IMR-90 (cell line): ENCODE measurements at regions not wholly inside any gene's neighbourhood (a gene's known extent, or its start where the extent isn't known, plus 50 kb on each side); places are given as distances from the start of the nearest gene placed in this dataset.

ENCODE experiments used
- ATAC-seq: fragments of 200-7000 bp; cut with Tn5 transposase; 2 replicates; pipeline ENCODE4 v1.9.1; 2020; ENCODE audit warnings: low read depth, mild to moderate bottlenecking, moderate library complexity
- BruUV-seq: library from RNA; stranded (reverse); fragments of 400-500 nt; replicated peaks from 2 replicates; lab custom pipeline; 2021; lab: Mats Ljungman, UMichigan
- CTCF ChIA-PET: fragments of 300-600 bp; formaldehyde crosslinking; extraction: SDS; loops from one replicate; lab custom pipeline; 2021; ENCODE audit warnings: antibody characterized with exemption; lab: Yijun Ruan, JAX
- POLR2A ChIA-PET: fragments of 300-600 bp; sonication (Branson Sonifier 250); formaldehyde crosslinking; loops from one replicate; lab custom pipeline; 2022; ENCODE audit warnings: antibody characterized with exemption; ENCODE audit not compliant: unreplicated experiment; lab: Charles Lee
- DNase-seq: peaks from one replicate; pipeline ENCODE4 v3.0.0; 2013
- H2AFZ ChIP-seq: replicated peaks from 2 replicates; pipeline ENCODE3; 2013; ENCODE audit warnings: low read length, mild to moderate bottlenecking; ENCODE audit not compliant: poor library complexity
- H2AK5ac ChIP-seq: 2 replicates; pipeline ENCODE4 v1.6.1; 2013; ENCODE audit warnings: low read depth, low read length, inconsistent platforms
- H2AK9ac ChIP-seq: replicated peaks from 2 replicates; pipeline ENCODE3; 2013; ENCODE audit warnings: mild to moderate bottlenecking, low read depth, low read length, moderate library complexity; ENCODE audit not compliant: poor library complexity
- H2BK120ac ChIP-seq: 2 replicates; pipeline ENCODE4 v1.6.1; 2013; ENCODE audit warnings: low read depth, low read length, inconsistent platforms
- H2BK15ac ChIP-seq: 3 replicates; pipeline ENCODE4 v1.6.1; 2013; ENCODE audit warnings: low read depth, low read length, inconsistent platforms
- H2BK20ac ChIP-seq: 2 replicates; pipeline ENCODE4 v1.6.1; 2013; ENCODE audit warnings: low read depth, mild to moderate bottlenecking, inconsistent platforms, low read length, moderate library complexity
- H2BK5ac ChIP-seq: 2 replicates; pipeline ENCODE4 v1.6.1; 2013; ENCODE audit warnings: mild to moderate bottlenecking, low read depth, low read length, inconsistent platforms; ENCODE audit not compliant: poor library complexity, severe bottlenecking
- H3K14ac ChIP-seq: replicated peaks from 2 replicates; pipeline ENCODE4 v1.6.1; 2013; ENCODE audit warnings: low read depth, low read length, inconsistent platforms
- H3K18ac ChIP-seq: 2 replicates; pipeline ENCODE4 v1.6.1; 2013; ENCODE audit warnings: low read depth, low read length, control low read depth
- H3K23ac ChIP-seq: 2 replicates; pipeline ENCODE4 v1.6.1; 2013; ENCODE audit warnings: low read depth, low read length, inconsistent platforms
- H3K27ac ChIP-seq: 2 replicates; pipeline ENCODE4 v1.5.1; 2013; ENCODE audit warnings: mild to moderate bottlenecking, control low read depth, low read length; ENCODE audit not compliant: insufficient read depth
- H3K27me3 ChIP-seq: 2 replicates; pipeline ENCODE4 v1.6.1; 2013; ENCODE audit warnings: low read length; ENCODE audit not compliant: control insufficient read depth, insufficient read depth
- H3K36me3 ChIP-seq: 2 replicates; pipeline ENCODE4 v1.6.1; 2013; ENCODE audit warnings: low read length, mixed read lengths; ENCODE audit not compliant: control insufficient read depth, insufficient read depth
- H3K4ac ChIP-seq: 2 replicates; pipeline ENCODE4 v1.6.1; 2013; ENCODE audit warnings: low read depth, low read length, inconsistent platforms
- H3K4me1 ChIP-seq: 2 replicates; pipeline ENCODE4 v1.6.1; 2013; ENCODE audit warnings: low read length, mixed read lengths; ENCODE audit not compliant: control insufficient read depth, insufficient read depth
- H3K4me2 ChIP-seq: 2 replicates; pipeline ENCODE4 v1.6.1; 2013; ENCODE audit warnings: low read depth, mild to moderate bottlenecking, control low read depth, low read length, moderate library complexity
- H3K4me3 ChIP-seq: 2 replicates; pipeline ENCODE4 v1.5.1; 2013; ENCODE audit warnings: low read depth, mild to moderate bottlenecking, control low read depth, low read length, moderate library complexity; ENCODE audit not compliant: insufficient read depth
- H3K56ac ChIP-seq: 2 replicates; pipeline ENCODE4 v1.6.1; 2013; ENCODE audit warnings: low read length, inconsistent platforms; ENCODE audit not compliant: insufficient read depth; ENCODE audit errors: extremely low read depth
- H3K79me1 ChIP-seq, 2 experiments: 2 replicates each; pipeline ENCODE4 v1.6.1; 2013; ENCODE audit warnings: low read length in 2 of 2, inconsistent platforms in 1 of 2, low read depth in 1 of 2
- H3K9ac ChIP-seq: 2 replicates; pipeline ENCODE4 v1.6.1; 2013; ENCODE audit warnings: low read depth, low read length, control low read depth
- H3K9me1 ChIP-seq: 2 replicates; pipeline ENCODE4 v1.6.1; 2013; ENCODE audit warnings: low read length, inconsistent platforms; ENCODE audit not compliant: insufficient read depth
- H3K9me3 ChIP-seq: 2 replicates; pipeline ENCODE4 v1.6.1; 2013; ENCODE audit warnings: low read length; ENCODE audit not compliant: control insufficient read depth, insufficient read depth
- H4K20me1 ChIP-seq: 2 replicates; pipeline ENCODE4 v1.6.1; 2013; ENCODE audit warnings: low read length, inconsistent platforms; ENCODE audit not compliant: insufficient read depth
- H4K5ac ChIP-seq: 2 replicates; pipeline ENCODE4 v1.6.1; 2013; ENCODE audit warnings: mild to moderate bottlenecking, low read depth, low read length, control low read depth
- H4K8ac ChIP-seq, 2 experiments: 2 replicates each; pipeline ENCODE4 v1.6.1; 2013; ENCODE audit warnings: low read depth in 2 of 2, low read length in 2 of 2, control low read depth in 1 of 2, inconsistent platforms in 1 of 2
- H4K91ac ChIP-seq: 2 replicates; pipeline ENCODE4 v1.6.1; 2013; ENCODE audit warnings: low read depth, low read length, inconsistent platforms; ENCODE audit not compliant: insufficient read depth
- CEBPB ChIP-seq: IDR thresholded peaks from 2 replicates; pipeline ENCODE4 v1.6.1; 2012; ENCODE audit warnings: low read depth, low read length, improper control_type of control experiment
- MAFK ChIP-seq: IDR thresholded peaks from 2 replicates; pipeline ENCODE4 v1.6.1; 2012; ENCODE audit warnings: low read depth, low read length, improper control_type of control experiment
- RAD21 ChIP-seq: IDR thresholded peaks from 2 replicates; pipeline ENCODE4 v1.6.1; 2012; ENCODE audit warnings: low read length, improper control_type of control experiment
- WGBS, 2 experiments: methylation state at CpG; one replicate each; pipeline versions ENCODE4 v1.1.5 to v1.1.7; 2013; ENCODE audit warnings: missing lambda C conversion rate in 2 of 2; ENCODE audit not compliant: insufficient read length in 1 of 2; ENCODE audit errors: extremely low coverage in 2 of 2; 5-methylcytosine and 5-hydroxymethylcytosine counted together
- dilution Hi-C: fragments of 300-500 bp; cut with HindIII; formaldehyde crosslinking; loops from one replicate; pipeline ENCODE4 v1.14.3; 2018; ENCODE audit warnings: low sequenced_read_pairs; ENCODE audit not compliant: unreplicated experiment
- in situ Hi-C: fragments of 300-500 bp; cut with MboI; formaldehyde crosslinking; loops from 3 replicates; pipeline ENCODE4 v1.14.3; 2019; ENCODE audit warnings: low sequenced_read_pairs, inconsistent platforms, mixed read lengths
- intact Hi-C: fragments of 100-400 bp; cut with micrococcal nuclease; formaldehyde crosslinking; loops from 2 replicates; pipeline ENCODE4 v1.10.0; 2022

- WGBS, 2 experiments, result 0% methylated on average over 1 of the region's 2 CpGs; no CpG with 5 or more reads in 1 of the 2 experiments
- Histone ChIP-seq H3K27ac (no peak overlapping the region), H4K8ac (no peak overlapping the region), H2AFZ (no peak overlapping the region), H2AK9ac (no peak overlapping the region), H4K5ac (no peak overlapping the region), H3K36me3 (no peaks in the 10 kb centered on the region), H2BK5ac (no peak overlapping the region), H3K27me3 (no peaks in the 10 kb centered on the region), H2BK120ac (no peak overlapping the region), H4K91ac (no peak overlapping the region), H3K9me3 (peaks cover 2% of the 10 kb centered on the region; the same call in 1 of the 2 replicates), H3K79me1 (no peaks in the 10 kb centered on the region), H3K9ac (no peak overlapping the region), H3K9me1 (no peaks in the 10 kb centered on the region), H3K56ac (no peak overlapping the region), H3K4me3 (no peak overlapping the region), H3K14ac (no peak overlapping the region), H3K18ac (no peak overlapping the region), H2AK5ac (no peak overlapping the region), H3K23ac (no peak overlapping the region), H2BK20ac (no peak overlapping the region), H3K4me1 (no peaks in the 10 kb centered on the region), H3K4ac (no peak overlapping the region), H3K4me2 (no peak overlapping the region), H2BK15ac (no peak overlapping the region), H4K20me1 (no peaks in the 10 kb centered on the region)
- ChIA-PET CTCF (no interaction called here), POLR2A (no interaction called here)
- DNase-seq, result no peak
- dilution Hi-C loops (no loop called here), in situ Hi-C loops (no loop called here), intact Hi-C loops (no loop called here)
- ATAC-seq, result no peak
- no TSS peak for BruUV-seq
- no peak for TF ChIP-seq CEBPB
- no peak for TF ChIP-seq MAFK
- no peak for TF ChIP-seq RAD21
Measured at GRCh38 chr12:113625499-113625898, 153.8 kb upstream of the LHX5 start.
